ENCODE measurements at regions not wholly inside any gene's neighbourhood (a gene's known extent, or its start where the extent isn't known, plus 50 kb on each side); places are given as distances from the start of the nearest gene placed in this dataset.

DNA sequence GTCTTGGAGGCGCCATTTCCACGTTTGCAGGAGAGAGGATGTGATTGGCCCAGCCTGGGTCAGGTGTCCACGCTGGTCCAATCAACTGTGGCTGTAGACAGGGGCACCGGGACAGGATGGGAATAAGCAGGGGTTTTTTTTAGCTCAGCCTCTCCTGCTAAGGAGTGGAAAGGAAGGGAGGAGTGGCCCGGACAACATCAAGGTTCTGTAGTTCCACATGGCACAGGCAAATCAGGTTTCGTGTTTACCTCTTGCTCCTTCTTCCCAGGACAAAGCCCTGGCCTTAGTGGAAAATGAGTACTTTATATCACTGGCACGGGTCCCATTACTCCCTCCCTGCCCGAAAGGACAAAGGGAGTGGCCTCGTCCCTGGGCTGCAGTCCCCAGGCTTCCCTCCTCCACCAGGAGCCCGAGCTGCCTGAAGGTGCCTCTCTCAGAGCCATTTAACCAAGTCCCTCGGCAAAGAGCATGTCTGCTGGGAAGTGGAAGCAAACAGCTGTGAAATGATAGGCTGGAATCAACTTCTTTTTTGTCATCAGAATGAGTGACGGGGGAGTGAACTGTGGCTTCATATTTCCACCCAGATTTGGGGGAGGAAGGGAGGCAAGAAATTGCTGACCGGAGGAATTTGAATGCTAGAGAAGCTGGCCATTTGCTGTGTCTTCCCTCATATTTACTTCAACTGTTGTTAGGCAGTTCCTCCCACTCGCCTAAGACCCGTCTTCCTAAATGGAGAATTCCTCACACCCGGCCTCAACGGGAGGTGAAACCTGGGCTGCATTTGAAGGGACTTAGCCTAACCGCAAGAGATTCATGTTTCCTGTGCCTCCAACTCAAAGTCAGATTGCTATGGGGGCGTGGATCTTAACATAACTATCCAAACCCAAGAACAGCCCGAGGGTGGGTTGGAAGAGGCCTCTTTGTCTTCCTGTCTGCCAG is 84.9 kb upstream of the SLC44A3 start:
- no peak for DNase-seq (ENCODE audit: low spot score)

DNA sequence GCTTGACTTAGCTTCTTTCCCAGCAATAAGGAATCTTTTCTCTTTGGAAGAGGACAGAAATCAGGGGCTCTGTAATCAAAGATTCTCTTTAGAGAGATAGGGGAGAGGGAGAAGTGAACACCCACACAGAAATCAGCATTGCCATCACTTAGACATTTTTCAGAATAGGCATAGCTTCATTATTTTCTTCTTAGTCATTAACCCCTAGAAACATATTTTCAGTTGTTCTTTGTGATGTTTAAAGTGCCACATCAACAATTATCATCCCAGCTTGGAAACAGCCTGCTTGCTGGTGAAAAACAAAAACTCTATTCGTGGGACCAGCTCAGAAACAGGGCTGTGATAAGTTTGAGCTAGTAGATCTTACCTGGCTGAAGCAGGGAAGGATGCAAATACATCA is 88.3 kb upstream of the SLC44A3 start:
- DNase-seq (ENCODE audit: low spot score), result no peak

- DNase-seq (ENCODE audit: low spot score), result no peak
Measured at GRCh38 chr1:94730450-94730849, 89.7 kb upstream of the SLC44A3 start.

- DNase-seq (ENCODE audit: low spot score), result no peak
Measured at GRCh38 chr1:94729267-94729666, 90.9 kb upstream of the SLC44A3 start.

GRCh38 chr1:94727846-94728715 is 92.1 kb upstream of the SLC44A3 start:
- DNase-seq (ENCODE audit: low spot score), result no peak

DNA sequence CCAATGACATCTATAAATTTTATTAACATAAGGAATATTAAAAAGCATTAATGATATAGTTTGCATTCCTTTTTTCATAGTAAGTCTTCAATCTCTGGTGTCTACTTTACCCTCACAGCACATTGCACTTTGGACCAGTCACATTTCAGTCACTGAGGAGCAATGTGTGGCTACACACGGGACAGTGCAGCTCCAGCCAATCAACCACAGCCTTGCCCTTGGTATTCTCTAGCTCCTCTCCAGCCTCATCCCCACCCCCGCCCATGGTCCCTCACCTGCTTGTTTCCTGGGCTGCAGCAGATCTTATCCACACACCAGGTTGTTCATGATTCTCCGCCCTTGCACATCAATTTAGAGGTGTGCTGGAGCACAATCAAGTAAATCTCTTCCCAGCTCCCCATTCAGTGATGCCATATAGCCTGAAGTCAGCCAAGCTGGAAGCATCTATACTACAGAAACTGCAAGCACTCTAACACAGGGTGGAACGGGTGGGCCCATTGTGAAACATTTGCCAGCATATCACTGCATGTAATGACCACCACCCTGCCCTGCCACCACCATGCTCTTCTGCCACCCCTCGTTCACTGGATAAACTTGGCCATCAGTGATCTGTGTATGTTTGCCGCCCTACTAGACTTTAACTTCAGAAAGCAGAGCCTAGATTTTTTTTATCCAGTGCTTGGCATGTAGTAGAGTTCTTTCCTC is 93.0 kb upstream of the SLC44A3 start:
- DNase-seq (ENCODE audit: low spot score), result no peak

DNA sequence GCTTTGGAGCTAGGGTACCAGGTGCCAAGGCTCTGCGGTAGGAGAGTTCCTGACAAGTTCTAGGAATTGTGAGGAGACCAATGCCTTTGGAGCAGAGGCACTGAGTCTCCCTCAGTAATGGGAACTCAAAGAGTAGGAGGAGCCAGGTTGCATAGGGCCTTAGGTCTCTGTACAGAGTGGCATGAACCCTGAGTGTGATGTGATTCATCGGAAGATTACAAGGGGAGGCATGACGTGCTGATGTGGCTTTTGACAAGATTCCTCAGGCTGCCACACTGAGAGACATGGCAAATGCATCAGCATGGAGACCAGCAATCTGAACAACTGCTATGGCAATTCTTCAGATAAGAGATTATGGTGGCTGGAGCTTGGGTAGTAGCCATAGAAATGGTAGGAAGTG is 94.6 kb upstream of the SLC44A3 start:
- no peak for DNase-seq (ENCODE audit: low spot score)

GRCh38 chr1:94723894-94724293 is 96.3 kb upstream of the SLC44A3 start:
- no peak for DNase-seq (ENCODE audit: low spot score)

DNA sequence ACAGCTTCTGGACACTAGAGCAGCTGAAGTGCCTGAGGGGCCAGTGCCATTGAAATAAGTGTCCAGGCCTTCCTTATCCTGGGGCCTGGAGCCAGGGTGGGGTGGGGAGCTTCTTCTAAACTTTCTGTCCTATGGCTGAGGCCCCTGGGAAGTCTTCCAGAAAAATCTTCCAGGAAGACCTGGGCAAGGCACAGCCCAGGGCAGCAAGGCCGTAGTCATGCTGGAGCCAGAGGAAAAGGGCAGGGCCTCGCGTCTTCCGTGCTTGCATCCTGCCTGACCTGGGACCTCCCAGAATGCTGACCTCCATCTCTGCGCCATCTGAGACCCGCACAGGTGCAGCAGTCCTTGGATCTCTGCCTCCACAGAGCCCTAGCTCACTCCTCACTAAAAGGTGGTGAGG is 96.7 kb upstream of the SLC44A3 start:
- no peak for DNase-seq (ENCODE audit: low spot score)

GRCh38 chr1:94722181-94722580 is 98.0 kb upstream of the SLC44A3 start:
- no peak for DNase-seq (ENCODE audit: low spot score)

DNA sequence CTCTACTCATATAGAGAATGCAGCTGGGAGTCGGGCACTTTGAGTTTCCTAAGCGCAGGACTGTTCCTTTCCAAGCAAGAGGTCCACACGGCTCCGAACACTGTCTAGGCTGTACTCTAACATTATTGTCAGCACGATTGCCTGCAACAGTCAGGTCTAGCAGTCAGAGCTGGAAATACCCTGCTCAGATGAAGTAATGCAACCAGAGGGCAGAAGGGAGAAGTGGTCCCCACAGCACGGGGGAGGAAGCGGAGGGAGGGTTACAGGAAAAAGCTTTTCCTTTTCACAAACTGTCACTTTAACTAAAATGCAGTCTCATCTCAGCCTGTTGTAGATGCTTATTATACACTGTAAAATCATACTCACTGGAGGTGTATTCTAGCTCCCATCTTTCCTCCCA is 98.9 kb upstream of the SLC44A3 start:
- DNase-seq (ENCODE audit: low spot score), result no peak

DNA sequence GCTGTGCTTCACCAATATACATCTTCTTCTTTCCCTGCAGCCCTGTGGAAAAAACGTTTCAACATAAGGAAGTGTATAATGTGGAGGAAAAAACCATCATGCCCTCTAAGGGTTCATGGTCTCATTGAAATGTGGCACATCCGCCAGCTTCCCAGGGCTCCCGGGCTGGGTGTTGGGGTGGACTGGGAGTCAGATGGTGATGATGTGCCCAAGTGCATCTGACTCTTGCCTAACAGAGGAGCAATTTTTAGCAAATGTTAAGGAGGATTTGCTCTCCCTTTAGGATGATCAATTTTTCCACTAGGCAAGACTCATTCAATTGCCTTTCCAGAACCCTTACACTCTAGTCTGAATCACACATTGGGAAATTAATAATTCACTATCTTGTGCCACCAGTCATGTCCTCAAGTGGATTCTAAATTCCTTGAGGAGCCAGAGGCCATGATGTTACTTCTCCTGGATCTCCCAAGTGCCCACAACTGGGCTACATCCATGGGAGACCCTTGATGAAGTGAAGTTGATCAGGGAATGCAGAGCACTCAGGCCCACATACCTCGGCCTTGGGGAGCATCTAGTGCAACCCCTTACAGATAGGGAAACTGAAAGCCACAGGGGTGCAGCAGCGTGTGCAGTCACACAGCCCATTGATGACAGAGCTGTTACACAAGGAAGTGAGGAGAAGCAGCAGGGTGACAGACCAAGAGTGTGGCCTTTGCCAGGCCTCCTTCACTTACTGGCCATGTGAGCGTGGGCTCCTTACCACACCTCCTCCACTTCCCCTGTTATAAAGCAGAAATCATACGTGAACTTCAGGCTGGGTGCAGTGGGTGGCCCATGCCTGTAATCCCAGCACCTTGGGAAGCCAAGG is 100.0 kb upstream of the SLC44A3 start:
- no peak for DNase-seq (ENCODE audit: low spot score)

DNA sequence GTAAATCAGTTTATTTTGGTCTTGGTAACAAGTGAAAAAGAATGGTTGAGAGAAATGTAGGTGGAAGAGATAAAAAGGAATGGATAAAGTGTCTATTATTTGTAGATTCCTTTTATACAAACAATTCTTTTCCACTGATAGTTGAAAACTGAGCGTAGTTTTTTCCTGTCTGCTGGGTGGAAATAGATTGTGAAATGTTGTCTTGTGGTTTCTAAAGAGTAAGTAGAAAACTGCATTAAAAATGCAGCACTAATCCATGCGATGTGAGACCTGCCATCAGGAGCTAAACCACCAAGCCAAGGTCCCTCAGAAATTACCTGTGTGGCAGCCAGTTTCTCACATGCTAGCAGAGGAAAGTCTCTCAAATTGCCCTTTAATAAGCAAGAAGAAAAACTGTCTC is 103.2 kb upstream of the SLC44A3 start:
- no peak for DNase-seq (ENCODE audit: low spot score)

DNA sequence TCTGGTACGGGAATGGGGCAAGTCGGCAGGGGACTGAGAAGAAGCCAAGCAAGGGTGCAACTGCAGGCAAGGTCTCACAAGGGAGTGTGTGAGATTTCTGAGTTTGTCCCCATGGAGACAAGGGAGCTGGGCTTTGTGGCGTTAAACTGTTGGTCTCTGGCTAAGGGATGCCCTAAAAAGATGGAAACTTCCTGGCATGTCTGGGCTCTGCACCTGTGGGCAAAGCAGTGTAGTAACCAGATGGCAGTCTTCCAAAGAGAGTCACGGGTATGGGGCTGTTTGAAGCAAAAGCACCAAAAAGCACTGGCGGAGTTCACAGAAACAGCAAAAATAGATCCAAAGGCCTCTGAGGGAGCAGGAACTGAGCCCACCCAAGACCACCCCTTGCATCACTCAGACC is 104.8 kb upstream of the SLC44A3 start:
- DNase-seq (ENCODE audit: low spot score), result no peak

GRCh38 chr1:94714552-94714951 is 105.6 kb upstream of the SLC44A3 start:
- DNase-seq (ENCODE audit: low spot score), result no peak

DNA sequence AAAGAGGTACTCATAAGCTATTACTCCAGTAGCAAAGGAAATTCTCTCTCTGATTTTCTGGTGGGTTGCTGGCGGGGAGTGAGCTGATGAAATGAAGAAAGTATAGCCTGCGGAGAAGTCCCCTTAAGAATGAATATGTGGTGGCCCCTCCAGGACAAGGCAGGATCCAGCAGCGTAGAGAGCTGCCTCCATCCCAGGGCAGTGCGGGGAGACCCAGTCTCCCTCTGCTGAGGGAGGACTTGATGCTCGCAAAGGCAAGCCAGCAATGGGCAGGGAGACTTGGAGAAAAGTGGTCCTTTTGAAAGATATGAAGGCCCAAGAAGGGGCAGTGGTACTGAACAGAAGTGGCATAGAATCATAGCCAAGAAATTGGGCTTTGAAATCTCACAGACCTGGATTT is 106.0 kb upstream of the SLC44A3 start:
- DNase-seq (ENCODE audit: low spot score), result no peak

DNA sequence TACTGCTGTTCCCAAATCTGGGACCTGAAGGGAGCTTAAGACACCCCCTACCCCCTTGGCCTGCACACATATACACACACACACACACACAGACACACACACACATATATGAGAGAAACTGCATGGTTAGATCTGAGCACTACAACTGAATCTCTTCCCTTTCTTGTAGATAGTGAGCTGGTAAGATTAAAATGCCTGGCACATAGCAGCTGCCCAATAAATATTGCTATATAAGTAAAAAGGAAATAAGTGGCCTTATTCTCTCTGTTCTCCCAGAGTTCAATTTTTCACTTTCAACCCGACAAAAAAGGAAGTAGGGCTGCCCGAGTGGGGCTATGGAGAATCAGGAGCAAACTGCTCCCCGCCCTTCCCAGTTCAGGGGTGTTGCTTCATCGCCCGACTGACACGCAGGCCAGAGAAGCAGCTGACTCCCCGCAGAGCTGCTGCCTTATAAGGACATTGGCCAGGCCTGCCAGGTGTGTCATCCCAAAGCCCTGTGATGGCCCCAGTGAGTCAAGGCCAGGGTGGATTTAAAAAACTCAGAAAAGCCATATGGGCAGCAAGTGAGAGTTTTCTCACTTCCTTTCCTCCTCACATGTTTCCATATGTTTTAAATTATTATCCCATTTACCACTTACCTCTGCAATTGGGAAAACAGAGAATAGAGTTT is 106.5 kb upstream of the SLC44A3 start:
- DNase-seq (ENCODE audit: low spot score), result peak; percentile 94

DNA sequence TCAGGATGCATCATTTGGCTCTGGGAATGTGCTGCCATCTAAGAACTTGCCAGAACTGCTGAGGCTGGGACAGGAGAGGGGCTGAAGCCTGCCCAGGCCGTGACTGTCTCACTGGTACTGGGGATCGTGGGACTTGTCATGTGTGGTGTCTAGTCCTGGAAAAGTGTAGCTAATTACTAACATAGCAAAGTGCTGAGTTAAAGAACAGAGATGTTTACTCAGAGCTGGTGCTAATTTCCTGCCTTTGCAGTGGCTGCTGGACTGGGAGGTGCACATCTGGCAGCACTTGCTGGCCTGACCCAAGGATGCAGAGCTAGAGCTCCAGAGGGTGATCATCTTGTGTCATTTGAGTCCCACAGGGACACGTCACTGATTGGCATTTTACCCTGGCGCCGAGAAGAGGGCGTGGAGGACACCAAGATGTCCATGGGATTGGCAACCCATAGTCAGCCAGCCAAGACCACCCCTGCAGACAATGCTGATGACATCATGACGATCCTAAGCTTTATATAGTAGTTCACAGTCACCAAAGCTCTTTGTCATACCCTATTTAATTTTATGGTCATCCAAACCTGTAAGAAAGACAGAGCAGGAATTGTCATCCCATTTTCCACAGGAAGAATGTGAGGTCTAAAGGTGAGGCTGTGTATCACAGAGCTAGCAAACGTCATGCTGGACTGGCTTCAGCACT is 110.1 kb upstream of the SLC44A3 start:
- DNase-seq (ENCODE audit: low spot score), result no peak

GRCh38 chr1:94708811-94709210 is 111.3 kb upstream of the SLC44A3 start:
- no peak for DNase-seq (ENCODE audit: low spot score)

DNA sequence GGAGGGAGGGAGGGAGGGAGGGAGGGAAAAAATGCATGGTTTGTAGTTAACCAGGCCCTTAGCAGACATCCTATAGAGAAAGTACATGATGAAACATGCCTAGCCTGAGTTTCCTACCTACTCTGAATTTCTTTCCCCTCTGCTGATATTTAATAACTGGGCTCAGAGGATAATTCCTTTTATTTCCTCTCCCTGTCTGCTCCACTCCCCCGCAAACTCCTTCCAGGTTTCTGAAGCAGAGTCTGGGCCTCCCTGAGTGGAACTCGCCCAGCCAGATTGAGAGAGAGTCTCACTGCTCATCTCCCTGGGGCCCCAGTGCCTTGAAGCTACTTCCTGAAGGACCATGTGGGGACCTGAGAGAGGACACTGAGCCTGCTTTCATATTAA is 111.9 kb upstream of the SLC44A3 start:
- DNase-seq (ENCODE audit: low spot score), result no peak
